ENCODE measurements at regions not wholly inside any gene's neighbourhood (a gene's known extent, or its start where the extent isn't known, plus 50 kb on each side); places are given as distances from the start of the nearest gene placed in this dataset.

- no peak overlapping the region for H2BK5ac ChIP-seq (ENCODE audit: insufficient read length, low read length)
- H3K27me3 Mint-ChIP-seq (ENCODE audit: low read depth): no peaks in the 10 kb centered on the region
- no peak overlapping the region for H2AK5ac ChIP-seq (ENCODE audit: insufficient read length, low read length)
- no peak overlapping the region for H2BK15ac ChIP-seq (ENCODE audit: low read depth, low read length)
- no peak overlapping the region for H4K5ac ChIP-seq (ENCODE audit: insufficient read length, low read depth, low read length)
- no peaks in the 10 kb centered on the region for H3K9me3 ChIP-seq (ENCODE audit: control insufficient read depth, low read depth, low read length)
- no peak overlapping the region for H3K4me3 Mint-ChIP-seq
- H4K8ac ChIP-seq (replicated peaks; ENCODE audit: insufficient read length, low read depth, low read length): no peak overlapping the region
- H3K4me1 Mint-ChIP-seq: peaks cover 24 to 26% of the 10 kb centered on the region in 2 experiments
- H3K56ac ChIP-seq (ENCODE audit: insufficient read length, low read depth, low read length): no peak overlapping the region
- peaks cover 0 to 9% (median 4%) of the 10 kb centered on the region in 3 experiments; a peak in 4 of 7 replicates for H3K36me3 Mint-ChIP-seq (ENCODE audit: insufficient read depth in 1 of 3, low read depth in 3 of 3)
- WGBS (ENCODE audit: extremely low coverage, insufficient read length, low lambda C conversion rate): no CpG with 5 or more reads among the region's 2 CpGs
- peaks cover 6% of the 10 kb centered on the region; the same call in 1 of the 2 replicates for H3K4me1 ChIP-seq (ENCODE audit: insufficient read depth, low read length)
- H3K9ac ChIP-seq (ENCODE audit: extremely low read depth, insufficient read length, low read length): no peak overlapping the region
- no peaks in the 10 kb centered on the region for H3K79me1 ChIP-seq (ENCODE audit: insufficient read depth, low read depth, low read length, poor library complexity, severe bottlenecking)
- no peaks in the 10 kb centered on the region for H4K20me1 ChIP-seq (ENCODE audit: control insufficient read depth, insufficient read depth, insufficient read length)
- H3K23ac ChIP-seq (ENCODE audit: insufficient read length, low read depth, low read length): no peak overlapping the region
- no peak overlapping the region for H2BK120ac ChIP-seq (ENCODE audit: low read depth, low read length, poor library complexity, severe bottlenecking)
- H2BK12ac ChIP-seq (ENCODE audit: insufficient read length, low read depth, low read length): no peak overlapping the region
- no peaks in the 10 kb centered on the region for H3K27me3 ChIP-seq (ENCODE audit: insufficient read depth, low read length)
- no peak overlapping the region for H3K27ac ChIP-seq (ENCODE audit: insufficient read length, low read depth, low read length)
- no peak overlapping the region for H2BK20ac ChIP-seq (ENCODE audit: low read depth, low read length, poor library complexity, severe bottlenecking)
- H3K9me3 Mint-ChIP-seq: peaks cover 8% of the 10 kb centered on the region in 2 experiments
- TF ChIP-seq, protein P1, sequence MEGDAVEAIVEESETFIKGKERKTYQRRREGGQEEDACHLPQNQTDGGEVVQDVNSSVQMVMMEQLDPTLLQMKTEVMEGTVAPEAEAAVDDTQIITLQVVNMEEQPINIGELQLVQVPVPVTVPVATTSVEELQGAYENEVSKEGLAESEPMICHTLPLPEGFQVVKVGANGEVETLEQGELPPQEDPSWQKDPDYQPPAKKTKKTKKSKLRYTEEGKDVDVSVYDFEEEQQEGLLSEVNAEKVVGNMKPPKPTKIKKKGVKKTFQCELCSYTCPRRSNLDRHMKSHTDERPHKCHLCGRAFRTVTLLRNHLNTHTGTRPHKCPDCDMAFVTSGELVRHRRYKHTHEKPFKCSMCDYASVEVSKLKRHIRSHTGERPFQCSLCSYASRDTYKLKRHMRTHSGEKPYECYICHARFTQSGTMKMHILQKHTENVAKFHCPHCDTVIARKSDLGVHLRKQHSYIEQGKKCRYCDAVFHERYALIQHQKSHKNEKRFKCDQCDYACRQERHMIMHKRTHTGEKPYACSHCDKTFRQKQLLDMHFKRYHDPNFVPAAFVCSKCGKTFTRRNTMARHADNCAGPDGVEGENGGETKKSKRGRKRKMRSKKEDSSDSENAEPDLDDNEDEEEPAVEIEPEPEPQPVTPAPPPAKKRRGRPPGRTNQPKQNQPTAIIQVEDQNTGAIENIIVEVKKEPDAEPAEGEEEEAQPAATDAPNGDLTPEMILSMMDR (conservative IDR thresholded peaks at IDR 0.05): no peak
- no peak overlapping the region for H3K18ac ChIP-seq (ENCODE audit: insufficient read length, low read depth, low read length)
- H3K14ac ChIP-seq (ENCODE audit: insufficient read depth, low read length): no peak overlapping the region
- H3K23me2 ChIP-seq (ENCODE audit: insufficient read length, low read depth, low read length, poor library complexity, severe bottlenecking): no peaks in the 10 kb centered on the region
- no peaks in the 10 kb centered on the region for H3K79me2 ChIP-seq (ENCODE audit: insufficient read depth, low read length)
- DNase-seq: no peak
- H2AFZ ChIP-seq (ENCODE audit: low read length): no peak overlapping the region
- no peak overlapping the region for H4K91ac ChIP-seq (ENCODE audit: insufficient read length, low read depth, low read length)
- no peak overlapping the region for H3T11ph ChIP-seq (ENCODE audit: low read length)
- peak overlapping the region in 1 of 3 experiments; percentile 90; a peak in 2 of 7 replicates for H3K27ac Mint-ChIP-seq
- H3K4ac ChIP-seq (ENCODE audit: low read depth, low read length): no peak overlapping the region
- no peak overlapping the region for H3K4me2 ChIP-seq (ENCODE audit: insufficient read depth, insufficient read length, low read length)
Observed at GRCh38 chr13:34591900-34592529, 350.1 kb upstream of the NBEA start.

Data from H9 (cell line).